ENCODE measurements at regions not wholly inside any gene's neighbourhood (a gene's known extent, or its start where the extent isn't known, plus 50 kb on each side); places are given as distances from the start of the nearest gene placed in this dataset.

GRCh38 chr1:219113261-219113660, 60.4 kb upstream of the LYPLAL1 start:
- Histone ChIP-seq H3K4me3 (no peak overlapping the region), H3K9me3 (peaks cover 3 to 29% (median 16%) of the 10 kb centered on the region in 8 donors), H3K27me3 (replicated peaks in 1 of 7) (peaks cover 0 to 9% (median 0%) of the 10 kb centered on the region in 7 donors), H3K4me1 (no peaks in the 10 kb centered on the region), H3K36me3 (no peaks in the 10 kb centered on the region), H3K27ac (no peak overlapping the region)
- TF ChIP-seq, protein P1, sequence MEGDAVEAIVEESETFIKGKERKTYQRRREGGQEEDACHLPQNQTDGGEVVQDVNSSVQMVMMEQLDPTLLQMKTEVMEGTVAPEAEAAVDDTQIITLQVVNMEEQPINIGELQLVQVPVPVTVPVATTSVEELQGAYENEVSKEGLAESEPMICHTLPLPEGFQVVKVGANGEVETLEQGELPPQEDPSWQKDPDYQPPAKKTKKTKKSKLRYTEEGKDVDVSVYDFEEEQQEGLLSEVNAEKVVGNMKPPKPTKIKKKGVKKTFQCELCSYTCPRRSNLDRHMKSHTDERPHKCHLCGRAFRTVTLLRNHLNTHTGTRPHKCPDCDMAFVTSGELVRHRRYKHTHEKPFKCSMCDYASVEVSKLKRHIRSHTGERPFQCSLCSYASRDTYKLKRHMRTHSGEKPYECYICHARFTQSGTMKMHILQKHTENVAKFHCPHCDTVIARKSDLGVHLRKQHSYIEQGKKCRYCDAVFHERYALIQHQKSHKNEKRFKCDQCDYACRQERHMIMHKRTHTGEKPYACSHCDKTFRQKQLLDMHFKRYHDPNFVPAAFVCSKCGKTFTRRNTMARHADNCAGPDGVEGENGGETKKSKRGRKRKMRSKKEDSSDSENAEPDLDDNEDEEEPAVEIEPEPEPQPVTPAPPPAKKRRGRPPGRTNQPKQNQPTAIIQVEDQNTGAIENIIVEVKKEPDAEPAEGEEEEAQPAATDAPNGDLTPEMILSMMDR (IDR thresholded peaks at IDR 0.05 in 8 of 11, conservative IDR thresholded peaks at IDR 0.05 in 3 of 11), result no peak
- no peak for TF ChIP-seq POLR2A (IDR thresholded peaks at IDR 0.05)
- intact Hi-C loops (cut with DNase I; ENCODE audit: low total_unique reads), result no loop called here
- no peak for DNase-seq

DNA sequence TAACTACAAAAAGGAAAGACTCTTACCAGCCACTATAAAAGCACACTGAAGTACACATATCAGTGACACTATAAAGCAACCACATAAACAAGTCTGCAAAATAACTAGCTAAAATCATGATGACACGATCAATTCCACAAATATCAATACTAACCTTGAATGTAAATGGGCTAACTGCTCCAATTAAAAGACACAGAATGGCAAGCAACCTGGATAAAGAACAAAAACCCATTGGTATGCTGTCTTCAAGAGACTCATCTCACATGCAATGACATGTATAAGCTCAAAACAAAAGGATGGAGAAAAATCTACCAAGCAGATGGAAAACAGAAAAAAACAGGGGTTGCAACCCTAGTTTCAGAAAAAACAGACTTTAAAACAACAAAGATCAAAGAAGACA, 59.7 kb upstream of the LYPLAL1 start:
- Histone ChIP-seq H3K4me3 (no peak overlapping the region), H3K36me3 (no peaks in the 10 kb centered on the region), H3K27me3 (replicated peaks in 1 of 7) (peaks cover 0 to 9% (median 0%) of the 10 kb centered on the region in 7 donors), H3K27ac (no peak overlapping the region), H3K4me1 (no peaks in the 10 kb centered on the region), H3K9me3 (peaks cover 3 to 29% (median 16%) of the 10 kb centered on the region in 8 donors)
- whole genome bisulfite sequencing, 5 donors, result 73 to 91% (median 79%) methylated on average over 1 of the region's 1 CpG
- TF ChIP-seq, protein P1 (IDR thresholded peaks at IDR 0.05 in 8 of 11, conservative IDR thresholded peaks at IDR 0.05 in 3 of 11), result no peak
- TF ChIP-seq POLR2A (IDR thresholded peaks at IDR 0.05), result no peak
- no peak for TF ChIP-seq POLR2AphosphoS5 (IDR thresholded peaks at IDR 0.05)
- intact Hi-C loops (cut with DNase I; ENCODE audit: low total_unique reads), result no loop called here
- no peak for DNase-seq

GRCh38 chr1:219119839-219120238, 53.8 kb upstream of the LYPLAL1 start:
- DNase-seq, result no peak
- Histone ChIP-seq H3K9me3 (no peaks in the 10 kb centered on the region), H3K4me3 (no peak overlapping the region), H3K27ac (no peak overlapping the region), H3K4me1 (peaks cover 0 to 7% (median 0%) of the 10 kb centered on the region in 6 donors), H3K27me3 (replicated peaks in 1 of 7) (no peaks in the 10 kb centered on the region), H3K36me3 (no peaks in the 10 kb centered on the region)
- TF ChIP-seq, protein P1 (IDR thresholded peaks at IDR 0.05 in 8 of 11, conservative IDR thresholded peaks at IDR 0.05 in 3 of 11), result no peak
- TF ChIP-seq POLR2A (IDR thresholded peaks at IDR 0.05) (no peak), POLR2AphosphoS5 (IDR thresholded peaks at IDR 0.05) (no peak)
- intact Hi-C loops (cut with DNase I; ENCODE audit: low total_unique reads), result no loop called here

- Histone ChIP-seq H3K27me3 (replicated peaks in 1 of 7) (no peaks in the 10 kb centered on the region), H3K27ac (peak overlapping the region in 2 of 8 donors; percentile 12 to 55), H3K4me1 (peaks cover 0 to 7% (median 0%) of the 10 kb centered on the region in 6 donors), H3K9me3 (no peaks in the 10 kb centered on the region), H3K36me3 (no peaks in the 10 kb centered on the region), H3K4me3 (no peak overlapping the region)
- intact Hi-C loops (cut with DNase I; ENCODE audit: low total_unique reads), result no loop called here
- WGBS, 5 donors, result 51 to 75% (median 73%) methylated on average over 6 of the region's 6 CpGs
- DNase-seq, result no peak
- TF ChIP-seq, protein P1 (IDR thresholded peaks at IDR 0.05 in 8 of 11, conservative IDR thresholded peaks at IDR 0.05 in 3 of 11), result no peak
- no peak for TF ChIP-seq POLR2A (IDR thresholded peaks at IDR 0.05)
- TF ChIP-seq POLR2AphosphoS5 (IDR thresholded peaks at IDR 0.05), result no peak
Measured at GRCh38 chr1:219120624-219121544, 52.8 kb upstream of the LYPLAL1 start.
